GM12875 (cell line): ENCODE measurements at regions not wholly inside any gene's neighbourhood (a gene's known extent, or its start where the extent isn't known, plus 50 kb on each side); places are given as distances from the start of the nearest gene placed in this dataset.

ENCODE experiments used
- H3K4me3 ChIP-seq: one replicate; pipeline ENCODE4 v1.5.1; 2011; ENCODE audit warnings: low read depth, low read length, control low read depth
- CTCF ChIP-seq: IDR thresholded peaks from 2 replicates; pipeline ENCODE4 v1.5.1; 2011; ENCODE audit warnings: low read depth, mild to moderate bottlenecking, control low read depth, inconsistent platforms, low read length, moderate library complexity, borderline replicate concordance; ENCODE audit not compliant: insufficient read depth

GRCh38 chr7:131624536-131624935 is 68.1 kb upstream of the PODXL start:
- no peak overlapping the region for H3K4me3 ChIP-seq
- no peak for TF ChIP-seq CTCF

- TF ChIP-seq CTCF, result no peak
- H3K4me3 ChIP-seq, result no peak overlapping the region
Measured at GRCh38 chr7:131623154-131623553, 66.7 kb upstream of the PODXL start.

- no peak overlapping the region for H3K4me3 ChIP-seq
- no peak for TF ChIP-seq CTCF
Measured at GRCh38 chr7:131621652-131622051, 65.2 kb upstream of the PODXL start.

GRCh38 chr7:131620673-131621609 is 64.5 kb upstream of the PODXL start:
- no peak overlapping the region for H3K4me3 ChIP-seq
- TF ChIP-seq CTCF, result no peak

GRCh38 chr7:131619336-131620305 is 63.2 kb upstream of the PODXL start:
- H3K4me3 ChIP-seq, result no peak overlapping the region
- TF ChIP-seq CTCF, result no peak

GRCh38 chr7:131618391-131618790 is 62.0 kb upstream of the PODXL start:
- H3K4me3 ChIP-seq, result no peak overlapping the region
- no peak for TF ChIP-seq CTCF
